ENCODE measurements at regions not wholly inside any gene's neighbourhood (a gene's known extent, or its start where the extent isn't known, plus 50 kb on each side); places are given as distances from the start of the nearest gene placed in this dataset.
A peak's percentile ranks its signal among the peaks of the same experiment; 100 is the strongest.

DNA sequence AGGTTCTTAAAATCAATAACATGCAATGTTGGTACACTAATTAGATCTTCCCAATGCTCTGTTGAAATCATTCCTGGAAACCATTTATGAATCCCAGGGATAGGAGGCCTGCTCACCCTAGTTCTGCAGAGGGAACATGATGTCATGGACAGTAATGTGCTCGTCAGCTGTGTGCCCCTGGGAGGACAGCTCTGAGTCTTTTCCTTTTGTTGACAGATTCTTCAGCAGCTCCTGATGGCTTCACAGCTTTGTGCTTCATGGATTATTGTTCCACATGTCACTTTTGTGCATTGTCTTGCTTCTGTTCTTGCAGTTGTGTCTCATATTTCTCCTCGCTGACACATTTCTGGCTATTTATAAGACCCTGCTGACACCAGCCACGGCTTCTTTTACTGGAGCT, 367.5 kb downstream of the CCSER2 start:
- Histone ChIP-seq H3K27me3 (ENCODE audit: control insufficient read depth, insufficient read depth, low read length) (no peaks in the 10 kb centered on the region), H3K4me3 (ENCODE audit: low read length in 3 of 3) (no peak overlapping the region), H3K27ac (ENCODE audit: low read depth in 2 of 2, low read length in 2 of 2) (no peak overlapping the region), H3K4me1 (ENCODE audit: control insufficient read depth in 2 of 3, insufficient read depth in 2 of 3, low read depth in 1 of 3, low read length in 3 of 3) (no peaks in the 10 kb centered on the region), H3K9ac (ENCODE audit: low read length in 3 of 3) (no peak overlapping the region), H3K9me3 (ENCODE audit: control insufficient read depth in 2 of 3, insufficient read depth in 1 of 3, low read length in 3 of 3) (peaks cover 0 to 3% (median 0%) of the 10 kb centered on the region in 3 donors), H3K36me3 (ENCODE audit: control insufficient read depth in 2 of 3, insufficient read depth in 3 of 3, low read length in 3 of 3) (no peaks in the 10 kb centered on the region)
- TF ChIP-seq CTCF (IDR thresholded peaks at IDR 0.05; ENCODE audit: borderline replicate concordance, extremely low read depth, insufficient read depth), result no peak
- peak in 1 of 5 donors; percentile 41 for DNase-seq
- intact Hi-C loops (cut with DNase I), result no loop called here
- FAIRE-seq, result no peak

GRCh38 chr10:84696610-84697009, 368.2 kb downstream of the CCSER2 start:
- intact Hi-C loops (cut with DNase I), result no loop called here
- FAIRE-seq (no peak), DNase-seq (peak in 1 of 5 donors; percentile 10)
- H3K27ac ChIP-seq (ENCODE audit: low read depth in 2 of 2, low read length in 2 of 2), result no peak overlapping the region
- H3K9me3 ChIP-seq (ENCODE audit: control insufficient read depth in 2 of 3, insufficient read depth in 1 of 3, low read length in 3 of 3), result peaks cover 0 to 3% (median 0%) of the 10 kb centered on the region in 3 donors
- H3K4me1 ChIP-seq (ENCODE audit: control insufficient read depth in 2 of 3, insufficient read depth in 2 of 3, low read depth in 1 of 3, low read length in 3 of 3), result no peaks in the 10 kb centered on the region
- TF ChIP-seq CTCF (IDR thresholded peaks at IDR 0.05; ENCODE audit: borderline replicate concordance, extremely low read depth, insufficient read depth), result no peak
- H3K36me3 ChIP-seq (ENCODE audit: control insufficient read depth in 2 of 3, insufficient read depth in 3 of 3, low read length in 3 of 3), result no peaks in the 10 kb centered on the region
- no peak overlapping the region for H3K4me3 ChIP-seq (ENCODE audit: low read length in 3 of 3)
- H3K27me3 ChIP-seq (ENCODE audit: control insufficient read depth, insufficient read depth, low read length), result no peaks in the 10 kb centered on the region
- H3K9ac ChIP-seq (ENCODE audit: low read length in 3 of 3), result no peak overlapping the region

DNA sequence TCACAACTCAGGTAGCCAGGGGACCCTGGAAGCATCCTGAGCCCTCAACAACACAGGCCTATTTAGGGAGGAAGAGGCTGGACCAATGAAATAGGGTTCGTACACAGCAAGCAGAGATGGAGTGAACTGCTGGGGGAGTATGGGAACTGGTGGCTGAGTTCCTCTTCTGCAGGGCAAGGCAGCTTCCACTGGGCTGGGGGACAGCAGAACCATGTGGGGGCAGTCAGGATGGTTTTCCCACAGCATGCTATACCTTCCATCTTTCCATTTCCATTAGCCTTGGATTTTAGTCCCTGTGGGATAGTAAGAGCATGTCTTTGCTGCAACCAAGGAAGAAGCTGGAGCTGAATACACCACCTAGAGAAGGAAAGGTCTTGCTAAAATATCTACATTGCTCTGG, 370.6 kb downstream of the CCSER2 start:
- DNase-seq (no peak), FAIRE-seq (no peak)
- no peaks in the 10 kb centered on the region for H3K36me3 ChIP-seq (ENCODE audit: control insufficient read depth in 2 of 3, insufficient read depth in 3 of 3, low read length in 3 of 3)
- H3K4me1 ChIP-seq (ENCODE audit: control insufficient read depth in 2 of 3, insufficient read depth in 2 of 3, low read depth in 1 of 3, low read length in 3 of 3), result no peaks in the 10 kb centered on the region
- no peak overlapping the region for H3K4me3 ChIP-seq (ENCODE audit: low read length in 3 of 3)
- intact Hi-C loops (cut with DNase I), result no loop called here
- no peak overlapping the region for H3K27ac ChIP-seq (ENCODE audit: low read depth in 2 of 2, low read length in 2 of 2)
- H3K27me3 ChIP-seq (ENCODE audit: control insufficient read depth, insufficient read depth, low read length), result no peaks in the 10 kb centered on the region
- no peak for TF ChIP-seq CTCF (IDR thresholded peaks at IDR 0.05; ENCODE audit: borderline replicate concordance, extremely low read depth, insufficient read depth)
- no peak overlapping the region for H3K9ac ChIP-seq (ENCODE audit: low read length in 3 of 3)
- H3K9me3 ChIP-seq (ENCODE audit: control insufficient read depth in 2 of 3, insufficient read depth in 1 of 3, low read length in 3 of 3), result no peaks in the 10 kb centered on the region

- FAIRE-seq (no peak), DNase-seq (no peak)
- Histone ChIP-seq H3K36me3 (ENCODE audit: control insufficient read depth in 2 of 3, insufficient read depth in 3 of 3, low read length in 3 of 3) (no peaks in the 10 kb centered on the region), H3K4me3 (ENCODE audit: low read length in 3 of 3) (no peak overlapping the region), H3K27ac (ENCODE audit: low read depth in 2 of 2, low read length in 2 of 2) (no peak overlapping the region), H3K9ac (ENCODE audit: low read length in 3 of 3) (no peak overlapping the region), H3K4me1 (ENCODE audit: control insufficient read depth in 2 of 3, insufficient read depth in 2 of 3, low read depth in 1 of 3, low read length in 3 of 3) (no peaks in the 10 kb centered on the region), H3K9me3 (ENCODE audit: control insufficient read depth in 2 of 3, insufficient read depth in 1 of 3, low read length in 3 of 3) (no peaks in the 10 kb centered on the region), H3K27me3 (ENCODE audit: control insufficient read depth, insufficient read depth, low read length) (no peaks in the 10 kb centered on the region)
- intact Hi-C loops (cut with DNase I), result no loop called here
- no peak for TF ChIP-seq CTCF (IDR thresholded peaks at IDR 0.05; ENCODE audit: borderline replicate concordance, extremely low read depth, insufficient read depth)
Measured at GRCh38 chr10:84700668-84701369, 372.4 kb downstream of the CCSER2 start.

Data from kidney (tissue), 13 donors.